K562 (cell line): ENCODE measurements at regions not wholly inside any gene's neighbourhood (a gene's known extent, or its start where the extent isn't known, plus 50 kb on each side); places are given as distances from the start of the nearest gene placed in this dataset.

ENCODE experiments used
- ATAC-seq: fragments of 200-7000 bp; cut with Tn5 transposase; 3 replicates; pipeline ENCODE4 v1.9.1; 2020; ENCODE audit warnings: moderate library complexity
- BruUV-seq: library from RNA; stranded (reverse); fragments of 400-500 nt; replicated peaks from 2 replicates; lab custom pipeline; 2021; lab: Mats Ljungman, UMichigan
- CTCF ChIA-PET: fragments of 300-600 bp; formaldehyde crosslinking; extraction: SDS; loops from one replicate; lab custom pipeline; 2021; ENCODE audit warnings: low intra/inter-chr PET ratio; lab: Yijun Ruan, JAX
- POLR2A ChIA-PET: fragments of 300-600, 350-650 bp; sonication (Branson Sonifier 250); formaldehyde crosslinking; extraction: SDS; loops from one replicate; lab custom pipeline; 2021; ENCODE audit warnings: antibody characterized with exemption, inconsistent platforms; lab: Yijun Ruan, JAX
- DNase-seq, 4 experiments: peaks; one replicate each; pipeline versions ENCODE4 v3.0.0 to v3.0.0-alpha.2; 2011 to 2018; ENCODE audit warnings: low spot score in 3 of 4, mixed read lengths in 3 of 4; ENCODE audit errors: extremely low read depth in 1 of 4
- FAIRE-seq: peaks from 2 replicates; lab custom pipeline; 2011; peaks lifted over from hg19 to GRCh38; lab: Jason Lieb, UNC
- H2AFZ ChIP-seq: 2 replicates; pipeline ENCODE4 v1.6.0; 2011; ENCODE audit warnings: low read depth, low read length, control low read depth, inconsistent platforms
- H3K27ac ChIP-seq: fragments of 200-600 bp; 3 replicates; pipeline ENCODE4 v1.8.0; 2011; ENCODE audit warnings: low read depth, mild to moderate bottlenecking, control low read depth, inconsistent platforms, low read length, moderate library complexity, mixed read lengths; ENCODE audit errors: extremely low read depth
- H3K27me3 ChIP-seq, 2 experiments: fragments of 300-600 bp in 1 of 2; 2 replicates in 1 of 2; 3 replicates in 1 of 2; pipeline versions ENCODE4 v1.6.0 to v1.8.0; 2011; ENCODE audit warnings: inconsistent platforms in 2 of 2, low read length in 2 of 2, mild to moderate bottlenecking in 1 of 2, mixed read lengths in 1 of 2, moderate library complexity in 1 of 2; ENCODE audit not compliant: control insufficient read depth in 2 of 2, insufficient read depth in 2 of 2
- H3K36me3 ChIP-seq: fragments of 300-600 bp; 3 replicates; pipeline ENCODE4 v1.8.0; 2011; ENCODE audit warnings: mild to moderate bottlenecking, low read length, inconsistent platforms; ENCODE audit not compliant: control insufficient read depth, insufficient read depth
- H3K4me1 ChIP-seq, 2 experiments: fragments of 200-600 bp in 1 of 2; replicated peaks in 1 of 2; 2 replicates in 1 of 2; 3 replicates in 1 of 2; pipeline versions ENCODE4 v1.5.1 to v1.8.0; 2011; ENCODE audit warnings: inconsistent platforms in 2 of 2, low read length in 2 of 2, mild to moderate bottlenecking in 1 of 2, mixed read lengths in 1 of 2, moderate library complexity in 1 of 2; ENCODE audit not compliant: control insufficient read depth in 2 of 2, insufficient read depth in 2 of 2
- H3K4me2 ChIP-seq: 2 replicates; pipeline ENCODE4 v1.6.1; 2011; ENCODE audit warnings: low read length, control low read depth, inconsistent platforms, mixed read lengths; ENCODE audit not compliant: insufficient read depth
- H3K4me3 ChIP-seq: fragments of 200-600 bp; sonication (generic), shearing (Covaris generic); 2 replicates; pipeline ENCODE4 v1.5.1; 2016; ENCODE audit warnings: control low read depth, inconsistent platforms
- H3K79me2 ChIP-seq: fragments of 200-600 bp; 3 replicates; pipeline ENCODE4 v1.8.0; 2011; ENCODE audit warnings: low read length, inconsistent platforms; ENCODE audit not compliant: control insufficient read depth, insufficient read depth
- H3K9ac ChIP-seq, 2 experiments: 2 replicates each; pipeline versions ENCODE4 v1.6.0 to v1.6.1; 2011; ENCODE audit warnings: low read depth in 2 of 2, low read length in 2 of 2, control low read depth in 1 of 2, inconsistent platforms in 1 of 2, mild to moderate bottlenecking in 1 of 2, mixed read lengths in 1 of 2; ENCODE audit not compliant: insufficient read depth in 1 of 2
- H3K9me1 ChIP-seq: one replicate; pipeline ENCODE4 v1.6.0; 2011; ENCODE audit warnings: inconsistent platforms, mild to moderate bottlenecking, low read length, moderate library complexity; ENCODE audit not compliant: control insufficient read depth, insufficient read depth
- H3K9me3 ChIP-seq: replicated peaks from 2 replicates; pipeline ENCODE4 v1.5.1; 2011; ENCODE audit warnings: low read depth, low read length, inconsistent platforms; ENCODE audit not compliant: control insufficient read depth, insufficient read depth
- H4K20me1 ChIP-seq: replicated peaks from 2 replicates; pipeline ENCODE4 v1.6.1; 2011; ENCODE audit warnings: low read length, inconsistent platforms, mixed read lengths; ENCODE audit not compliant: control insufficient read depth, insufficient read depth
- GABPB2 ChIP-seq: fragments of 250-450 bp; sonication (Bioruptor Pico); conservative IDR thresholded peaks from 2 replicates; pipeline ENCODE4 v1.5.1; 2021; ENCODE audit warnings: mild to moderate bottlenecking
- HCFC1 ChIP-seq: IDR thresholded peaks from 2 replicates; pipeline ENCODE4 v1.6.1; 2012; ENCODE audit warnings: low read depth, low read length, improper control_type of control experiment
- MXD1 ChIP-seq: fragments of 250-450 bp; sonication (Bioruptor Pico); IDR thresholded peaks from 2 replicates; pipeline ENCODE4 v1.8.0; 2021; ENCODE audit warnings: borderline replicate concordance, mild to moderate bottlenecking, moderate library complexity; ENCODE audit not compliant: poor library complexity, severe bottlenecking
- SMAD1 ChIP-seq: fragments of 150-350 bp; IDR thresholded peaks from 2 replicates; pipeline ENCODE4 v1.6.1; 2014; ENCODE audit warnings: low read length, low read depth; ENCODE audit not compliant: partially characterized antibody
- TBP ChIP-seq: optimal IDR thresholded peaks from 2 replicates; pipeline ENCODE3; 2011; ENCODE audit warnings: low read depth, low read length, improper control_type of control experiment
- TCFL5 ChIP-seq: fragments of 250-450 bp; sonication (Bioruptor Pico); conservative IDR thresholded peaks from 2 replicates; pipeline ENCODE4 v1.6.1; 2021; ENCODE audit warnings: mild to moderate bottlenecking, moderate library complexity, matching md5 sums
- WGBS: fragments of 100-300 bp; shearing (Covaris generic); methylation state at CpG from one replicate; pipeline ENCODE4 v1.1.6; 2016; ENCODE audit warnings: low coverage, mixed read lengths; ENCODE audit not compliant: insufficient coverage; ENCODE audit errors: missing lambda C conversion rate; 5-methylcytosine and 5-hydroxymethylcytosine counted together
- in situ Hi-C: fragments of 300-500 bp; cut with MboI; formaldehyde crosslinking; loops from 4 replicates; pipeline ENCODE4 v1.15.0; 2018; ENCODE audit warnings: inconsistent platforms, mixed read lengths
- intact Hi-C: fragments of 100-400 bp; cut with micrococcal nuclease; formaldehyde crosslinking; loops from 2 replicates; pipeline ENCODE4 v1.14.2; 2022

GRCh38 chr2:180474716-180475115 is 467.6 kb upstream of the CWC22 start:
- POLR2A ChIA-PET, result no interaction called here

GRCh38 chr2:180473456-180473855 is 466.4 kb upstream of the CWC22 start:
- FAIRE-seq, result no peak
- WGBS, result 0% methylated on average over 1 of the region's 1 CpG
- no peak for TF ChIP-seq TCFL5 (CRISPR knock-in tag)
- TF ChIP-seq SMAD1, result no peak
- no peak for TF ChIP-seq MXD1
- no peak for TF ChIP-seq GABPB2 (CRISPR knock-in tag)
- no peaks in the 10 kb centered on the region for H3K9me3 ChIP-seq
- DNase-seq, result no peak
- no peak overlapping the region for H2AFZ ChIP-seq
- H3K9me1 ChIP-seq, result no peaks in the 10 kb centered on the region
- CTCF ChIA-PET, result no interaction called here
- no peak overlapping the region for H3K27ac ChIP-seq
- H3K4me2 ChIP-seq, result no peak overlapping the region
- H3K4me1 ChIP-seq, result no peaks in the 10 kb centered on the region
- BruUV-seq, result no TSS peak
- H3K27me3 ChIP-seq, result no peaks in the 10 kb centered on the region
- H3K36me3 ChIP-seq, result no peaks in the 10 kb centered on the region
- intact Hi-C loops, result no loop called here
- no peak for ATAC-seq
- H3K9ac ChIP-seq, result no peak overlapping the region
- H4K20me1 ChIP-seq, result no peaks in the 10 kb centered on the region
- no peaks in the 10 kb centered on the region for H3K79me2 ChIP-seq
- in situ Hi-C loops, result no loop called here
- H3K4me3 ChIP-seq, result no peak overlapping the region
- POLR2A ChIA-PET, result no interaction called here

More at GRCh38 chr2:180474716-180475115, 467.6 kb upstream of the CWC22 start:
- no peaks in the 10 kb centered on the region for H3K79me2 ChIP-seq
- TF ChIP-seq HCFC1, result no peak
- no peak for TF ChIP-seq TBP
- no TSS peak for BruUV-seq
- H3K9ac ChIP-seq, result no peak overlapping the region
- DNase-seq (no peak), ATAC-seq (no peak), FAIRE-seq (no peak)
- H3K4me3 ChIP-seq, result no peak overlapping the region
- no peaks in the 10 kb centered on the region for H3K27me3 ChIP-seq
- no peak overlapping the region for H2AFZ ChIP-seq
- H3K9me1 ChIP-seq, result no peaks in the 10 kb centered on the region
- no peaks in the 10 kb centered on the region for H4K20me1 ChIP-seq
- no peak overlapping the region for H3K27ac ChIP-seq
- intact Hi-C loops, result no loop called here
- in situ Hi-C loops, result no loop called here
- CTCF ChIA-PET, result no interaction called here
- H3K9me3 ChIP-seq, result no peaks in the 10 kb centered on the region
- no peaks in the 10 kb centered on the region for H3K36me3 ChIP-seq
- H3K4me2 ChIP-seq, result no peak overlapping the region
- no peaks in the 10 kb centered on the region for H3K4me1 ChIP-seq
